Osteocyte (in vitro differentiated cells): ENCODE measurements at regions not wholly inside any gene's neighbourhood (a gene's known extent, or its start where the extent isn't known, plus 50 kb on each side); places are given as distances from the start of the nearest gene placed in this dataset.

ENCODE experiments used
- DNase-seq: peaks from one replicate; pipeline ENCODE4 v3.0.0; 2021; ENCODE audit warnings: mixed read lengths; ENCODE audit not compliant: unreplicated experiment; ENCODE audit errors: extremely low spot score
- H3K27ac Mint-ChIP-seq: one replicate; pipeline ENCODE4 v1.8.0; 2021; ENCODE audit warnings: mild to moderate bottlenecking, mixed read lengths; ENCODE audit not compliant: unreplicated experiment
- H3K27me3 Mint-ChIP-seq: one replicate; pipeline ENCODE4 v1.8.0; 2021; ENCODE audit warnings: mixed read lengths; ENCODE audit not compliant: unreplicated experiment
- H3K36me3 Mint-ChIP-seq: one replicate; pipeline ENCODE4 v1.8.0; 2021; ENCODE audit warnings: mixed read lengths; ENCODE audit not compliant: unreplicated experiment
- H3K4me1 Mint-ChIP-seq: one replicate; pipeline ENCODE4 v1.8.0; 2021; ENCODE audit warnings: mixed read lengths; ENCODE audit not compliant: unreplicated experiment
- H3K4me3 Mint-ChIP-seq: one replicate; pipeline ENCODE4 v1.8.0; 2021; ENCODE audit warnings: mild to moderate bottlenecking, moderate library complexity, mixed read lengths; ENCODE audit not compliant: unreplicated experiment
- H3K9me3 Mint-ChIP-seq: one replicate; pipeline ENCODE4 v1.8.0; 2021; ENCODE audit warnings: mixed read lengths; ENCODE audit not compliant: unreplicated experiment
- CTCF ChIP-seq: fragments of 200-600 bp; sonication (generic); IDR thresholded peaks from 2 replicates; pipeline ENCODE4 v1.5.0; 2021; ENCODE audit warnings: antibody characterized with exemption, mild to moderate bottlenecking, moderate library complexity

GRCh38 chr20:7080472-7080871 is 313.0 kb downstream of the BMP2 start:
- H3K36me3 Mint-ChIP-seq, result no peaks in the 10 kb centered on the region
- no peaks in the 10 kb centered on the region for H3K9me3 Mint-ChIP-seq
- no peak for DNase-seq
- H3K4me1 Mint-ChIP-seq, result no peaks in the 10 kb centered on the region
- no peak overlapping the region for H3K27ac Mint-ChIP-seq
- H3K4me3 Mint-ChIP-seq, result no peak overlapping the region
- TF ChIP-seq CTCF, result no peak
- H3K27me3 Mint-ChIP-seq, result no peaks in the 10 kb centered on the region

- Mint-ChIP-seq H3K27me3 (peaks cover 3% of the 10 kb centered on the region), H3K4me3 (no peak overlapping the region), H3K36me3 (no peaks in the 10 kb centered on the region), H3K4me1 (no peaks in the 10 kb centered on the region), H3K27ac (no peak overlapping the region), H3K9me3 (no peaks in the 10 kb centered on the region)
- no peak for TF ChIP-seq CTCF
- no peak for DNase-seq
These were observed 318.0 kb downstream of the BMP2 start for GRCh38 chr20:7085467-7085866.

DNA sequence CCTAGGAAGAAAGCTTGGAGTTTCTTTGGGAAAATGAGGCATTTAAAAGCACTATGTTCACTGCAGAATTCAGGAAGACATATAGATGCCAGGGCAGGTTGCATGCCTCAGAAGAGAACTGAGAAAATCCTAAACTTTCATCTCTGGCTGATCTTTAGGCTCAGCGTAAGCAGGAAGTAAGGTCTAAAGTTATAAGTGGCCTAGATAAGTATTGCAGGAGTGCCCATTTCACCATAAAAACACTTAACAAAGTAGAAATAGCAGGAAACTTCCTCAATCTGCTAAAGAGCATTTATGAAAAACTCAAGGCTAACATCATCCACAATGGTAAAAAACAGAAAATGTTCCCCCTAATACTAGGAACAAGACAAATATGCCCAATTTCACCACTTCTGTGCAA is 320.3 kb downstream of the BMP2 start:
- no peak overlapping the region for H3K4me3 Mint-ChIP-seq
- no peak for DNase-seq
- TF ChIP-seq CTCF, result no peak
- no peak overlapping the region for H3K27ac Mint-ChIP-seq
- H3K9me3 Mint-ChIP-seq, result no peaks in the 10 kb centered on the region
- H3K4me1 Mint-ChIP-seq, result no peaks in the 10 kb centered on the region
- H3K27me3 Mint-ChIP-seq, result peaks cover 3% of the 10 kb centered on the region
- no peaks in the 10 kb centered on the region for H3K36me3 Mint-ChIP-seq

- Mint-ChIP-seq H3K4me1 (no peaks in the 10 kb centered on the region), H3K4me3 (no peak overlapping the region), H3K9me3 (no peaks in the 10 kb centered on the region), H3K27me3 (peaks cover 3% of the 10 kb centered on the region), H3K27ac (no peak overlapping the region), H3K36me3 (no peaks in the 10 kb centered on the region)
- no peak for TF ChIP-seq CTCF
- no peak for DNase-seq
These were observed 322.5 kb downstream of the BMP2 start for GRCh38 chr20:7090001-7090400.

- no peak overlapping the region for H3K4me3 Mint-ChIP-seq
- H3K9me3 Mint-ChIP-seq, result no peaks in the 10 kb centered on the region
- H3K27ac Mint-ChIP-seq, result no peak overlapping the region
- H3K4me1 Mint-ChIP-seq, result no peaks in the 10 kb centered on the region
- peaks cover 3% of the 10 kb centered on the region for H3K27me3 Mint-ChIP-seq
- H3K36me3 Mint-ChIP-seq, result no peaks in the 10 kb centered on the region
- TF ChIP-seq CTCF, result no peak
- no peak for DNase-seq
These were observed 323.3 kb downstream of the BMP2 start for GRCh38 chr20:7090811-7091210.
